Caki2 (cell line): ENCODE measurements at regions not wholly inside any gene's neighbourhood (a gene's known extent, or its start where the extent isn't known, plus 50 kb on each side); places are given as distances from the start of the nearest gene placed in this dataset.
"Not testable (repeated sequence)": the region's sequence is repeated elsewhere in the genome, so short reads cannot be mapped to it uniquely, and the experiment has no call there.

Source experiments
- DNase-seq: peaks from one replicate; pipeline ENCODE4 v3.0.0-alpha.2; 2015; ENCODE audit warnings: low read depth
- in situ Hi-C: cut with HindIII; loops from 2 replicates; pipeline ENCODE4 v1.10.0; 2016; ENCODE audit warnings: low sequenced_read_pairs, low pct_unique_long_range_greater_than_20kb, mixed read lengths

GRCh38 chr11:107276077-107276476 lies 181.5 kb downstream of the CWF19L2 start:
- DNase-seq = no peak
- in situ Hi-C loops = no loop called here

- DNase-seq = no peak
- in situ Hi-C loops = no loop called here
Measured at GRCh38 chr11:107275632-107276031, 182.0 kb downstream of the CWF19L2 start.

GRCh38 chr11:107274138-107274537 lies 183.5 kb downstream of the CWF19L2 start:
- DNase-seq = no peak
- in situ Hi-C loops = no loop called here

- in situ Hi-C loops = no loop called here
- DNase-seq = no peak
Measured at GRCh38 chr11:107272561-107272960, 185.1 kb downstream of the CWF19L2 start.

- in situ Hi-C loops = no loop called here
- no peak for DNase-seq
Measured at GRCh38 chr11:107271425-107271824, 186.2 kb downstream of the CWF19L2 start.

- DNase-seq = no peak
- in situ Hi-C loops = no loop called here
Measured at GRCh38 chr11:107268977-107269376, 188.6 kb downstream of the CWF19L2 start.

- in situ Hi-C loops = no loop called here
- no peak for DNase-seq
Measured at GRCh38 chr11:107266455-107266854, 191.2 kb downstream of the CWF19L2 start.

- in situ Hi-C loops = no loop called here
- no peak for DNase-seq
Measured at GRCh38 chr11:107265591-107266121, 192.0 kb downstream of the CWF19L2 start.

- in situ Hi-C loops = no loop called here
- no peak for DNase-seq
Measured at GRCh38 chr11:107263844-107264563, 193.6 kb downstream of the CWF19L2 start.

- DNase-seq = no peak
- in situ Hi-C loops = no loop called here
Measured at GRCh38 chr11:107259811-107260221, 197.8 kb downstream of the CWF19L2 start.

- no peak for DNase-seq
- in situ Hi-C loops = no loop called here
Measured at GRCh38 chr11:107257710-107258109, 199.9 kb downstream of the CWF19L2 start.

GRCh38 chr11:107253661-107254060 lies 204.0 kb downstream of the CWF19L2 start:
- DNase-seq, in situ Hi-C loops: not testable (repeated sequence)

- DNase-seq = no peak
- in situ Hi-C loops = no loop called here
Measured at GRCh38 chr11:107252429-107253161, 205.0 kb downstream of the CWF19L2 start.

- no peak for DNase-seq
- in situ Hi-C loops = no loop called here
Measured at GRCh38 chr11:107251298-107251697, 206.3 kb downstream of the CWF19L2 start.

GRCh38 chr11:107250017-107250416 lies 207.6 kb downstream of the CWF19L2 start:
- DNase-seq = no peak
- in situ Hi-C loops = no loop called here

GRCh38 chr11:107249054-107249453 lies 208.6 kb downstream of the CWF19L2 start:
- no peak for DNase-seq
- in situ Hi-C loops = no loop called here

GRCh38 chr11:107247167-107247861 lies 210.3 kb downstream of the CWF19L2 start:
- DNase-seq = no peak
- in situ Hi-C loops = no loop called here

GRCh38 chr11:107243929-107244328 lies 213.7 kb downstream of the CWF19L2 start:
- in situ Hi-C loops = no loop called here
- no peak for DNase-seq

- DNase-seq = no peak
- in situ Hi-C loops = no loop called here
Measured at GRCh38 chr11:107232451-107232850, 214.2 kb upstream of the GUCY1A2 start.
